NB4 (cell line): ENCODE measurements at regions not wholly inside any gene's neighbourhood (a gene's known extent, or its start where the extent isn't known, plus 50 kb on each side); places are given as distances from the start of the nearest gene placed in this dataset.

ENCODE experiments used
- DNase-seq: peaks from one replicate; pipeline ENCODE4 v3.0.0; 2010; ENCODE audit warnings: low read depth
- H3K4me3 ChIP-seq: one replicate; pipeline ENCODE4 v1.5.1; 2011; ENCODE audit warnings: mild to moderate bottlenecking, low read depth, low read length, moderate library complexity
- MYC ChIP-seq: IDR thresholded peaks from 2 replicates; pipeline ENCODE4 v1.6.1; 2011; ENCODE audit warnings: low read depth, low read length
- POLR2A ChIP-seq: IDR thresholded peaks from 2 replicates; pipeline ENCODE4 v1.6.1; 2011; ENCODE audit warnings: mild to moderate bottlenecking; ENCODE audit not compliant: insufficient read length; ENCODE audit errors: extremely low read depth
- TF ChIP-seq, protein P1 (sequence below): IDR thresholded peaks from one replicate; pipeline ENCODE4 v1.5.1; 2012; ENCODE audit warnings: low read depth, low read length
- TF ChIP-seq, protein P2 (sequence below): IDR thresholded peaks from 2 replicates; pipeline ENCODE4 v1.6.1; 2011; ENCODE audit warnings: low read depth, low read length

DNA sequence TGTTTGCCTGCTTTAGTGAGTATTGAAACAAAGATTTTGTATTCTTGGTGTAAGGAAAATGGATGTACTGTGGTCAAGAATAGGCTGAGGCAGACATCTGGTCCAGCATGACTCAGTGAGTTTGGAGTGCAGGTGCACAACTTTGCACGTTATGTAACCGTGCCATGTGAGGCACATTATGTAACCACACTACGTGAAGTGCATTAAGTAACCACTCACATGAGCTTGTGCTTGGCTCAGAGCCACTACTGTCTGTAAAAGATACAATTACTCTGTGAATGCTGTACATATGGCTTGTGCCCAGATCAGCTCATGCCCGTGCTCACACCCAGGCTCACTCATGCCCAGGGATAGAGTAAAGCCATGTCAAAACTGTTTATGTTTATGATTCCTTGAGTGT lies 216.8 kb downstream of the CTH start:
- TF ChIP-seq POLR2A (no peak), MYC (no peak)
- TF ChIP-seq, protein P1, sequence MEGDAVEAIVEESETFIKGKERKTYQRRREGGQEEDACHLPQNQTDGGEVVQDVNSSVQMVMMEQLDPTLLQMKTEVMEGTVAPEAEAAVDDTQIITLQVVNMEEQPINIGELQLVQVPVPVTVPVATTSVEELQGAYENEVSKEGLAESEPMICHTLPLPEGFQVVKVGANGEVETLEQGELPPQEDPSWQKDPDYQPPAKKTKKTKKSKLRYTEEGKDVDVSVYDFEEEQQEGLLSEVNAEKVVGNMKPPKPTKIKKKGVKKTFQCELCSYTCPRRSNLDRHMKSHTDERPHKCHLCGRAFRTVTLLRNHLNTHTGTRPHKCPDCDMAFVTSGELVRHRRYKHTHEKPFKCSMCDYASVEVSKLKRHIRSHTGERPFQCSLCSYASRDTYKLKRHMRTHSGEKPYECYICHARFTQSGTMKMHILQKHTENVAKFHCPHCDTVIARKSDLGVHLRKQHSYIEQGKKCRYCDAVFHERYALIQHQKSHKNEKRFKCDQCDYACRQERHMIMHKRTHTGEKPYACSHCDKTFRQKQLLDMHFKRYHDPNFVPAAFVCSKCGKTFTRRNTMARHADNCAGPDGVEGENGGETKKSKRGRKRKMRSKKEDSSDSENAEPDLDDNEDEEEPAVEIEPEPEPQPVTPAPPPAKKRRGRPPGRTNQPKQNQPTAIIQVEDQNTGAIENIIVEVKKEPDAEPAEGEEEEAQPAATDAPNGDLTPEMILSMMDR: no peak
- TF ChIP-seq, protein P2, sequence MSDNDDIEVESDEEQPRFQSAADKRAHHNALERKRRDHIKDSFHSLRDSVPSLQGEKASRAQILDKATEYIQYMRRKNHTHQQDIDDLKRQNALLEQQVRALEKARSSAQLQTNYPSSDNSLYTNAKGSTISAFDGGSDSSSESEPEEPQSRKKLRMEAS: no peak
- H3K4me3 ChIP-seq: no peak overlapping the region
- no peak for DNase-seq

DNA sequence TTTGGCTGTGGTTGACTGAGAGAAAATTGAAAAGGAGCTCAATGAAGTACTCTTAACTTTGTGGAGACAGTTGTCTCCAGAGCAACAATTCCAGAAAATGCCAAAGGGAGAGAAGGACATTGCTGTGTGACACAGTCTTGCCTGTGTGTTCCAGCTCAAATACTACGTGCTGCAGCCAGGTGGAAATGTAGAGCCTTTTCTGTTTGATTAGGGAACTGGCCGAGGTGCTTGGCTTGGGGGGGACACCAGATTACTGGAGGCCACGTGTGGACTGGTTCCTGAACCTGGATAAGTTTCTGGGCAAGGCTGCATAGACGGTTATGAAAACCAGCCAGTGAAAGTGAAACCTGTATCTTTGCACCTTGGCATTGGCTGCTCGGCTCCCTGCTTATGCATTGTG lies 217.9 kb downstream of the CTH start:
- TF ChIP-seq MYC: no peak
- TF ChIP-seq, protein P2: no peak
- TF ChIP-seq, protein P1: no peak
- no peak for TF ChIP-seq POLR2A
- H3K4me3 ChIP-seq: no peak overlapping the region
- DNase-seq: no peak

DNA sequence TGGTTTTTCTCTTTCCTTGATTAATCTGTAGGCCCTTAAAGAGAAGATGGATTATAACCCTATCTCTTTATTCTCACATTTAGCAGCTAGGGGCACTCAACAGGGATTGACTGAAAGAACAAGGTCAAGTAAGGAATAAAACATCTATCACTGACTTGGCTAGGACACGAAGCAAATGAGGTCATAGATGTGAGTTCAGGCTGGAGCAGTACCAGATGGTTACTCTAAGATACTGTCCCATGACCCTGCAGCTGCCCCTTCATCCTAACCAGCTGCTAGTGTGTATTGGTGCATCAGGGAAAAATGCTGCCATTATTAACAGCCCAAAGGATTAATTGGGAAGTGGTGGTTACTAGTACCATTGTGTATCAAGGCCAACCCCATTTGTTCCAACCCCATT lies 221.9 kb downstream of the CTH start:
- TF ChIP-seq, protein P2: no peak
- TF ChIP-seq, protein P1: no peak
- TF ChIP-seq POLR2A (no peak), MYC (no peak)
- no peak for DNase-seq

DNA sequence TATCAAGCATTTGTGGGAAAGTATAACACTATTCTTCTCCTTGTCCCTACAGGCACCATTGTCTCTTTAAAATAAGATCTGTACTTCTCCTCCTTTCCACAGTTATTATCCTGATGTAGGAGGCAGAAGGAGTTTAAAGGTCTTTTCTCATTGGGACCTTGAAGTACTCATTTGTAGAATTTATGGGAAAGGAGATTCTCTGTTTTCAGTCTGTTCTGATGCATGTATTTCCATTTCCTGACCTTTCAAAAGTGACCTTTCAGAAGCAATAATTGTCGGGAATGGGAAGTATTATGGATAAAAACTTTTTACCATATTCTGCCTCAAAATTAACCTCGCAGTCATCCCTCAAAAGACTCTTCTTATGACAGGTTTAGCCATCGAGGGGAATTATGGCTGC lies 224.8 kb downstream of the CTH start:
- no peak overlapping the region for H3K4me3 ChIP-seq
- no peak for DNase-seq
- TF ChIP-seq, protein P1: no peak
- no peak for TF ChIP-seq MYC
- no peak for TF ChIP-seq POLR2A
- TF ChIP-seq, protein P2: no peak

More for the DNA sequence above, 221.9 kb downstream of the CTH start:
- H3K4me3 ChIP-seq: no peak overlapping the region

DNA sequence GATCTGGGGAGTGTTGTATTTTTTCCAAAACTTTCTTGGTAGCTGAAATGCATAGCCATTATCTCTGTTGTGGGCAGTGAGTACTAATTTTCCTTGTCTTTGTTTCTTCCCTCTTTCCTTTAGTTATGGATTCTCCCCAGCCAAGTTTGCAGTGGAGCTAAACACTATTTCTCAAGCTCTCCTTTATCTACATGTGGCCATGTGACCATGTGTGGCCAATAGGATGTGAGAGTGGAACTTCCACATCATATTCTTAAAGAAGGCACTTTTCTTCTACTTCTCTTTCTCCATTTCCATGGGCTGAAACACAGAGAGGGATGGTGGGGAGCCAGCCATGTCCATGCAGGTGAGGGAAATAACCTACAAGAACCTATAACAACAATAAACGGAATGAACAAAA lies 230.8 kb downstream of the CTH start:
- DNase-seq: peak; percentile 8
- H3K4me3 ChIP-seq: no peak overlapping the region
- TF ChIP-seq, protein P2: peak; percentile 48; the same call in 1 of the 2 replicates
- TF ChIP-seq, protein P1: no peak

DNA sequence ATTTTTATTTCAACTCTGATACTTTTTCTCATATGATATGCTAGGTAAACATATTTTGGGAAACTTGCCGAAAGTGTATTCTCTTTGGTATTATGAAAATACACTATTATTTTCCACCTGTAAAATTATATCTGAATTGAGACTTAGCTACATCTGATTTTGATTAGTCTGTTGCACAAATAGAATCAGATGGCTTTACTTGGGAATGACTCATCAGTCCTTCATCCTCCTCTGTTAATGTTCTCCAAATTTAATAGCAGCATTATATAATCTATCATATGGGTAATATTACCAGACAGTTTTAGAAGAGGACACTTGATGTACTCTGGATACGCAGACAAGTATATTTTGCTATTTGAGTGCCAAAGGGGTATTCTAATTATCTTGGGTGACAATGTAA lies 245.3 kb downstream of the CTH start:
- no peak for DNase-seq
- TF ChIP-seq MYC (no peak), POLR2A (no peak)
- TF ChIP-seq, protein P1: no peak
- TF ChIP-seq, protein P2: no peak

More for the DNA sequence above, 245.3 kb downstream of the CTH start:
- H3K4me3 ChIP-seq: no peak overlapping the region
